ENCODE measurements at regions not wholly inside any gene's neighbourhood (a gene's known extent, or its start where the extent isn't known, plus 50 kb on each side); places are given as distances from the start of the nearest gene placed in this dataset.

DNA sequence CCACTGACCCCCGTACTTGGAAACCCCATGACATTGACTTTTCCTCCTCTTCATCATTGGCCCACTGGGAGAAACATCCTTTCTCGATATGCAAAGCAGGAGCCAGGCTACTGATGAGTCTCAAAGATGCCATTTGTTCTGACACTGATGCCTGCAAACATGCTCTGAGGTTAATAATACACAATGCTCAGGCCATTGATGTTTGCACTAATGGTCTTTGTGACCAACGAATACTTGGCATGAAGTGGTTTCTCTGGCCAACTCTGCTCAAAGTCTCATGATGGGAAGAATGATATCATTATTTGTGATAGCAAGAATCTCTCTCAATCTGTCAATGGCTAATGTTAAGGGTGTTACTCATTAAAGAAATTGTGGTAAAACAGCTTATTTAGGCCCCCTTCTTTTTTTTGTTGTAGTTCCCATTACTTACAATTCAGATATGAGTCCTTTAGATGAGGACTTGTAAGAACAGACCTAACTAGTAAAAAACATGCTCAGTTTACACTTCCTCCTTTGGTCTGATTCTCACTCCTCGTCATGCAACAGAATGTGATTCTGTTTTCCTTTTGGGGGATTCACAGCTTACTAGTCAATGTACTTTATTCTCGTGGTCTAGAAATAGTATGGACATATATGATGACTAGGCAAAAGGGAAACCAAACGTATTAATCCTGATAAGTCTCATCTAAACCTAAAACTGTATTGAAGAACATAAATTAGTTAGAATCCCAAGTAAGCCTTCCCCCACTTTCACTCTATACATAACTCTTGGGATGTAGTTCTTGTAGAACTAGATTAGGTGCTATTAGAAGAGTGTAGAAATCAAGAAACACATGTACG, 488.8 kb upstream of the DPPA4 start:
- no peaks in the 10 kb centered on the region for H3K36me3 Mint-ChIP-seq
- ATAC-seq (no peak), DNase-seq (no peak)
- no peaks in the 10 kb centered on the region for H3K27me3 Mint-ChIP-seq (ENCODE audit: low read depth in 2 of 2)
- H3K9me3 ChIP-seq (ENCODE audit: control insufficient read depth, insufficient read depth, low read length), result no peaks in the 10 kb centered on the region
- no peaks in the 10 kb centered on the region for H3K4me1 Mint-ChIP-seq
- no peaks in the 10 kb centered on the region for H3K4me1 ChIP-seq (ENCODE audit: control insufficient read depth, insufficient read depth, low read length)
- no peak overlapping the region for H3K4me3 ChIP-seq (ENCODE audit: low read length)
- no peaks in the 10 kb centered on the region for H3K36me3 ChIP-seq (ENCODE audit: control insufficient read depth, insufficient read depth, low read length)
- intact Hi-C loops (cut with micrococcal nuclease), result no loop called here
- H3K27ac Mint-ChIP-seq, result no peak overlapping the region
- H3K27ac ChIP-seq (ENCODE audit: low read length), result no peak overlapping the region
- no peaks in the 10 kb centered on the region for H3K27me3 ChIP-seq (ENCODE audit: control insufficient read depth, insufficient read depth, low read length)
- TF ChIP-seq, protein P1, sequence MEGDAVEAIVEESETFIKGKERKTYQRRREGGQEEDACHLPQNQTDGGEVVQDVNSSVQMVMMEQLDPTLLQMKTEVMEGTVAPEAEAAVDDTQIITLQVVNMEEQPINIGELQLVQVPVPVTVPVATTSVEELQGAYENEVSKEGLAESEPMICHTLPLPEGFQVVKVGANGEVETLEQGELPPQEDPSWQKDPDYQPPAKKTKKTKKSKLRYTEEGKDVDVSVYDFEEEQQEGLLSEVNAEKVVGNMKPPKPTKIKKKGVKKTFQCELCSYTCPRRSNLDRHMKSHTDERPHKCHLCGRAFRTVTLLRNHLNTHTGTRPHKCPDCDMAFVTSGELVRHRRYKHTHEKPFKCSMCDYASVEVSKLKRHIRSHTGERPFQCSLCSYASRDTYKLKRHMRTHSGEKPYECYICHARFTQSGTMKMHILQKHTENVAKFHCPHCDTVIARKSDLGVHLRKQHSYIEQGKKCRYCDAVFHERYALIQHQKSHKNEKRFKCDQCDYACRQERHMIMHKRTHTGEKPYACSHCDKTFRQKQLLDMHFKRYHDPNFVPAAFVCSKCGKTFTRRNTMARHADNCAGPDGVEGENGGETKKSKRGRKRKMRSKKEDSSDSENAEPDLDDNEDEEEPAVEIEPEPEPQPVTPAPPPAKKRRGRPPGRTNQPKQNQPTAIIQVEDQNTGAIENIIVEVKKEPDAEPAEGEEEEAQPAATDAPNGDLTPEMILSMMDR (IDR thresholded peaks at IDR 0.05), result no peak
- 90% methylated on average over 5 of the region's 7 CpGs for WGBS (ENCODE audit: insufficient coverage)
- no peak overlapping the region for H3K4me3 Mint-ChIP-seq
- H3K9me3 Mint-ChIP-seq, result peaks cover 0 to 2% of the 10 kb centered on the region in 2 donors

DNA sequence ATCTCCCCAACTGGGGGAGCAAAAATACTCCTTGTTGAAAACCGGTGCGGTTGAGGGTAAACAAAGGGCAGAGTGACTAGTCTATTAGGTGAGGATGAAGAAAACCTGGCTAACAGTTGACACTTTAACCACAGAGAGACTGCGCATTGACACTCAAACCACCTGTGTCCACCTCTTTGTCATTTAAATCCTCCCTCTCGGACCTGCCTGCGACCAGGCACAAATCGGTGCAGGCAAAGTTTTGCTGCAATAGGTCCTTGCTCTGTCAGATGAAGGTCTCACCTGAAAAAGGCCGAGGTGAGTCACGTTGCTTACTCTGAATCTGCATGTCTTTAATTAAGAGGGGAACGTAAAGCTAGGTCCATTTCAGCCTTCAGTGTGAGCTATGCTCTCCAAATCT, 494.1 kb upstream of the DPPA4 start:
- Mint-ChIP-seq H3K27ac (no peak overlapping the region), H3K36me3 (no peaks in the 10 kb centered on the region), H3K4me1 (no peaks in the 10 kb centered on the region), H3K9me3 (peaks cover 0 to 2% of the 10 kb centered on the region in 2 donors), H3K4me3 (no peak overlapping the region), H3K27me3 (ENCODE audit: low read depth in 2 of 2) (no peaks in the 10 kb centered on the region)
- Histone ChIP-seq H3K4me1 (ENCODE audit: control insufficient read depth, insufficient read depth, low read length) (no peaks in the 10 kb centered on the region), H3K27ac (ENCODE audit: low read length) (no peak overlapping the region), H3K4me3 (ENCODE audit: low read length) (no peak overlapping the region), H3K27me3 (ENCODE audit: control insufficient read depth, insufficient read depth, low read length) (no peaks in the 10 kb centered on the region), H3K9me3 (ENCODE audit: control insufficient read depth, insufficient read depth, low read length) (no peaks in the 10 kb centered on the region), H3K36me3 (ENCODE audit: control insufficient read depth, insufficient read depth, low read length) (no peaks in the 10 kb centered on the region)
- ATAC-seq (no peak), DNase-seq (no peak)
- intact Hi-C loops (cut with micrococcal nuclease), result no loop called here
- TF ChIP-seq, protein P1 (IDR thresholded peaks at IDR 0.05), result no peak
- 71% methylated on average over 7 of the region's 9 CpGs for WGBS (ENCODE audit: insufficient coverage)

DNA sequence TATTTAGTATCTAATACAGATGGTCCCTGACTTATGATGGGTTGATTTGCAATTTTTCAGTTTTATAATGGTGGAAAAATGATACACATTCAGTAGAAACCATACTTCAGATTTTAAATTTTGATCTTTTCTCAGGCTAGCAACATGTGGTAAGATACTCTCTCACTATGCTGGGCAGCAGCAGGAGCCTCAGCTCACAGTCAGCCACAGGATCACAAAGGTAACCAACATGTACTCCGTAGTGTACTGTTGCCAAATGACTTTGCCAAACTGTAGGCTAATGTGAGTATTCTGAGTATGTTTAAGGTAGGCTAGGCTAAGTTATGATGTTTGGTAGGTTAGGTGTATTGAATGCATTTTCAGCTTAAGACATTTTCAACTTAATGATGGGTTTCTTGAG, 498.6 kb upstream of the DPPA4 start:
- no peaks in the 10 kb centered on the region for H3K4me1 ChIP-seq (ENCODE audit: control insufficient read depth, insufficient read depth, low read length)
- H3K36me3 Mint-ChIP-seq, result no peaks in the 10 kb centered on the region
- H3K27ac ChIP-seq (ENCODE audit: low read length), result no peak overlapping the region
- WGBS (ENCODE audit: insufficient coverage), result 70% methylated on average over 1 of the region's 1 CpG
- ATAC-seq (no peak), DNase-seq (no peak)
- no peaks in the 10 kb centered on the region for H3K27me3 ChIP-seq (ENCODE audit: control insufficient read depth, insufficient read depth, low read length)
- TF ChIP-seq, protein P1 (IDR thresholded peaks at IDR 0.05), result no peak
- H3K4me3 Mint-ChIP-seq, result no peak overlapping the region
- H3K27me3 Mint-ChIP-seq (ENCODE audit: low read depth in 2 of 2), result peaks cover 0 to 2% of the 10 kb centered on the region in 2 donors
- intact Hi-C loops (cut with micrococcal nuclease), result no loop called here
- no peak overlapping the region for H3K27ac Mint-ChIP-seq
- H3K36me3 ChIP-seq (ENCODE audit: control insufficient read depth, insufficient read depth, low read length), result no peaks in the 10 kb centered on the region
- H3K9me3 Mint-ChIP-seq, result peaks cover 0 to under 1% of the 10 kb centered on the region in 2 donors
- H3K4me3 ChIP-seq (ENCODE audit: low read length), result no peak overlapping the region
- H3K9me3 ChIP-seq (ENCODE audit: control insufficient read depth, insufficient read depth, low read length), result no peaks in the 10 kb centered on the region
- no peaks in the 10 kb centered on the region for H3K4me1 Mint-ChIP-seq

DNA sequence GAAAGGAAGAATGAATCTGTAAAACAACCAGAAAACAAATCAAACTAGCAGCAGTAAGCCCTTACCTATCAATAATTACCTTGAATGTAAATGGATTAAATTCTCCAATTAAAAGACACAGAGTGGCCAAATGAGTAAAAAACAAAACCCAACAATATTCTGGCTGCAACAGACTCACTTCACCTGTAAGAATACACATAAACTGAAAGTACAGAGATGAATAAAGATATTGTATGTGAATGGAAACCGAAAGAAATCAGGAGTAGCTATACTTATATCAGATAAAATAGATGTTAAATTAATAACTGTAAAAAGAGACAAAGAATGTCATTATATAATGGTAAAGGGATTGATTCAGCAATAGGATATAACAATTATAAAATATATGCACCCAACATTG, 514.5 kb upstream of the DPPA4 start:
- Mint-ChIP-seq H3K27ac (no peak overlapping the region), H3K36me3 (peaks cover 19% of the 10 kb centered on the region), H3K4me1 (peaks cover 0 to 4% of the 10 kb centered on the region in 2 donors), H3K4me3 (no peak overlapping the region), H3K27me3 (ENCODE audit: low read depth in 2 of 2) (no peaks in the 10 kb centered on the region), H3K9me3 (peaks cover 17 to 19% of the 10 kb centered on the region in 2 donors)
- TF ChIP-seq, protein P1 (IDR thresholded peaks at IDR 0.05), result no peak
- H3K36me3 ChIP-seq (ENCODE audit: control insufficient read depth, insufficient read depth, low read length), result no peaks in the 10 kb centered on the region
- WGBS (ENCODE audit: insufficient coverage), result no CpG with 5 or more reads among the region's 1 CpG
- no peak overlapping the region for H3K27ac ChIP-seq (ENCODE audit: low read length)
- intact Hi-C loops (cut with micrococcal nuclease), result no loop called here
- DNase-seq (no peak), ATAC-seq (no peak)
- H3K27me3 ChIP-seq (ENCODE audit: control insufficient read depth, insufficient read depth, low read length), result no peaks in the 10 kb centered on the region
- H3K4me3 ChIP-seq (ENCODE audit: low read length), result no peak overlapping the region
- H3K4me1 ChIP-seq (ENCODE audit: control insufficient read depth, insufficient read depth, low read length), result no peaks in the 10 kb centered on the region
- H3K9me3 ChIP-seq (ENCODE audit: control insufficient read depth, insufficient read depth, low read length), result peaks cover 10% of the 10 kb centered on the region
